Trophoblast cell (in vitro differentiated cells and primary cell): ENCODE measurements at regions not wholly inside any gene's neighbourhood (a gene's known extent, or its start where the extent isn't known, plus 50 kb on each side); places are given as distances from the start of the nearest gene placed in this dataset.

Source experiments
- DNase-seq, 2 donors: peaks; one replicate each; pipeline ENCODE4 v3.0.0-alpha.2; 2016
- H2AFZ ChIP-seq: 2 replicates; pipeline ENCODE4 v1.6.1; 2013; ENCODE audit warnings: low read length, moderate library complexity, mild to moderate bottlenecking; ENCODE audit not compliant: insufficient read depth, poor library complexity
- H2AK5ac ChIP-seq: 2 replicates; pipeline ENCODE4 v1.6.1; 2013; ENCODE audit warnings: mild to moderate bottlenecking, low read length
- H2BK120ac ChIP-seq: 2 replicates; pipeline ENCODE4 v1.6.1; 2013; ENCODE audit warnings: low read length, mild to moderate bottlenecking, moderate library complexity; ENCODE audit not compliant: insufficient read depth, poor library complexity
- H2BK12ac ChIP-seq: 2 replicates; pipeline ENCODE4 v1.6.1; 2013; ENCODE audit warnings: mild to moderate bottlenecking, low read length, moderate library complexity
- H2BK5ac ChIP-seq: 2 replicates; pipeline ENCODE4 v1.6.1; 2013; ENCODE audit warnings: low read length, low read depth, moderate library complexity, mild to moderate bottlenecking; ENCODE audit not compliant: poor library complexity
- H3K14ac ChIP-seq: 2 replicates; pipeline ENCODE4 v1.6.1; 2013; ENCODE audit warnings: mild to moderate bottlenecking, low read length
- H3K18ac ChIP-seq: 2 replicates; pipeline ENCODE4 v1.6.1; 2013; ENCODE audit warnings: mild to moderate bottlenecking, low read length
- H3K23ac ChIP-seq: 2 replicates; pipeline ENCODE4 v1.6.1; 2013; ENCODE audit warnings: low read length
- H3K27ac ChIP-seq: 2 replicates; pipeline ENCODE4 v1.5.1; 2013; ENCODE audit warnings: low read depth, mild to moderate bottlenecking, inconsistent platforms, low read length, moderate library complexity
- H3K27me3 ChIP-seq: 2 replicates; pipeline ENCODE4 v1.6.1; 2013; ENCODE audit warnings: inconsistent platforms, mild to moderate bottlenecking, low read length, moderate library complexity; ENCODE audit not compliant: insufficient read depth
- H3K36me3 ChIP-seq, 2 experiments: 1 replicate in 1 of 2; 2 replicates in 1 of 2; pipeline ENCODE4 v1.6.1; 2013; ENCODE audit warnings: low read length in 2 of 2, mild to moderate bottlenecking in 2 of 2, moderate library complexity in 1 of 2; ENCODE audit not compliant: insufficient read depth in 2 of 2, control insufficient read depth in 1 of 2
- H3K4ac ChIP-seq: 2 replicates; pipeline ENCODE4 v1.6.1; 2013; ENCODE audit warnings: low read depth, mild to moderate bottlenecking, low read length, moderate library complexity
- H3K4me1 ChIP-seq, 2 experiments: 1 replicate in 1 of 2; 2 replicates in 1 of 2; pipeline ENCODE4 v1.6.1; 2013; ENCODE audit warnings: low read length in 2 of 2, mild to moderate bottlenecking in 2 of 2, moderate library complexity in 1 of 2; ENCODE audit not compliant: insufficient read depth in 2 of 2, control insufficient read depth in 1 of 2
- H3K4me2 ChIP-seq: 2 replicates; pipeline ENCODE4 v1.6.1; 2013; ENCODE audit warnings: inconsistent platforms, mild to moderate bottlenecking, low read length, moderate library complexity
- H3K4me3 ChIP-seq: 2 replicates; pipeline ENCODE4 v1.5.1; 2013; ENCODE audit warnings: mild to moderate bottlenecking, low read depth, low read length, inconsistent platforms
- H3K79me1 ChIP-seq: one replicate; pipeline ENCODE4 v1.6.1; 2013; ENCODE audit warnings: low read length
- H3K79me2 ChIP-seq: 2 replicates; pipeline ENCODE4 v1.6.1; 2013; ENCODE audit warnings: low read length, mild to moderate bottlenecking; ENCODE audit not compliant: control insufficient read depth, insufficient read depth, poor library complexity
- H3K9ac ChIP-seq: 2 replicates; pipeline ENCODE4 v1.6.1; 2013; ENCODE audit warnings: mild to moderate bottlenecking, low read length
- H3K9me3 ChIP-seq: 2 replicates; pipeline ENCODE4 v1.6.1; 2013; ENCODE audit warnings: low read depth, mild to moderate bottlenecking, control low read depth, inconsistent platforms, low read length; ENCODE audit not compliant: insufficient read depth
- H4K12ac ChIP-seq: 2 replicates; pipeline ENCODE4 v1.6.1; 2013; ENCODE audit warnings: low read depth, mild to moderate bottlenecking, low read length, moderate library complexity
- H4K8ac ChIP-seq: 2 replicates; pipeline ENCODE4 v1.6.1; 2013; ENCODE audit warnings: low read depth, mild to moderate bottlenecking, low read length, moderate library complexity
- H4K91ac ChIP-seq: one replicate; pipeline ENCODE4 v1.6.1; 2013; ENCODE audit warnings: low read depth, mild to moderate bottlenecking, low read length, moderate library complexity
- WGBS: extraction: QIAGEN DNeasy Blood & Tissue Kit; methylation state at CpG from one replicate; pipeline ENCODE4 v1.1.7; 2013; ENCODE audit warnings: missing lambda C conversion rate; ENCODE audit not compliant: insufficient read length, insufficient coverage; ENCODE audit errors: extremely low coverage; 5-methylcytosine and 5-hydroxymethylcytosine counted together

GRCh38 chr13:103935117-103935516 is 868.9 kb upstream of the SLC10A2 start:
- Histone ChIP-seq H3K23ac (no peak overlapping the region), H2AFZ (no peak overlapping the region), H3K9me3 (no peaks in the 10 kb centered on the region), H3K27me3 (no peaks in the 10 kb centered on the region), H4K12ac (no peak overlapping the region), H2AK5ac (no peak overlapping the region), H2BK12ac (no peak overlapping the region), H3K14ac (no peak overlapping the region), H3K4me1 (no peaks in the 10 kb centered on the region), H3K79me2 (no peaks in the 10 kb centered on the region), H3K4me3 (no peak overlapping the region), H2BK5ac (no peak overlapping the region), H4K91ac (no peak overlapping the region), H3K36me3 (no peaks in the 10 kb centered on the region), H3K18ac (no peak overlapping the region), H3K4ac (no peak overlapping the region), H2BK120ac (no peak overlapping the region), H3K4me2 (no peak overlapping the region), H4K8ac (no peak overlapping the region), H3K79me1 (no peaks in the 10 kb centered on the region), H3K27ac (no peak overlapping the region), H3K9ac (no peak overlapping the region)
- no peak for DNase-seq
- WGBS: no CpG with 5 or more reads among the region's 4 CpGs

DNA sequence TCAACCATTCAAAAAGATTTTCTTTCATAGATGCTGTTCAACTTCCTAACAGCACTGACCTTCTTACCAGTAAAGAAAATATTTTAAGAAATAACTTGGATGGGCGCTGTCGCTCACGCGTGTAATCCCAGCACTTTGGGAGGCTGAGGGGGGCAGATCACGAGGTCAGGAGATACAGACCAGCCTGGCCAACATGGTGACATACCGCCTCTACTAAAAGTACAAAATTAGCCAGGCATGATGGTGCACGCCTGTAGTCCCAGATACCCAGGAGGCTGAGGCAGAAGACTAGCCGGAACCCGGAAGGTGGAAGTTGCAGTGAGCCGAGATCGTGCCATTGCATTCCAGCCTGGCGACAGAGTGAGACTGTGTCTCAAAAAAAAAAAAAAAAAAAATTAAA is 865.7 kb upstream of the SLC10A2 start:
- H4K91ac ChIP-seq: no peak overlapping the region
- no peak overlapping the region for H3K9ac ChIP-seq
- no peak overlapping the region for H2BK12ac ChIP-seq
- H4K8ac ChIP-seq: no peak overlapping the region
- H3K9me3 ChIP-seq: no peaks in the 10 kb centered on the region
- H3K79me2 ChIP-seq: no peaks in the 10 kb centered on the region
- no peaks in the 10 kb centered on the region for H3K27me3 ChIP-seq
- no peak overlapping the region for H2AFZ ChIP-seq
- H3K4me1 ChIP-seq: no peaks in the 10 kb centered on the region
- H3K14ac ChIP-seq: no peak overlapping the region
- H3K36me3 ChIP-seq: no peaks in the 10 kb centered on the region
- H2AK5ac ChIP-seq: no peak overlapping the region
- DNase-seq: no peak
- no peak overlapping the region for H2BK120ac ChIP-seq
- no peak overlapping the region for H3K27ac ChIP-seq
- H3K23ac ChIP-seq: no peak overlapping the region
- no peak overlapping the region for H3K18ac ChIP-seq
- no peaks in the 10 kb centered on the region for H3K79me1 ChIP-seq
- H4K12ac ChIP-seq: no peak overlapping the region
- WGBS: no CpG with 5 or more reads among the region's 12 CpGs
- no peak overlapping the region for H3K4me3 ChIP-seq
- no peak overlapping the region for H3K4me2 ChIP-seq
- no peak overlapping the region for H3K4ac ChIP-seq
- H2BK5ac ChIP-seq: no peak overlapping the region

GRCh38 chr13:103931331-103931845 is 865.2 kb upstream of the SLC10A2 start:
- no peak overlapping the region for H2BK12ac ChIP-seq
- no peaks in the 10 kb centered on the region for H3K4me1 ChIP-seq
- no peak overlapping the region for H3K4ac ChIP-seq
- H4K91ac ChIP-seq: no peak overlapping the region
- no peak overlapping the region for H2AFZ ChIP-seq
- H3K27me3 ChIP-seq: no peaks in the 10 kb centered on the region
- no peak overlapping the region for H3K4me3 ChIP-seq
- no peak overlapping the region for H2AK5ac ChIP-seq
- H3K79me1 ChIP-seq: no peaks in the 10 kb centered on the region
- H3K9me3 ChIP-seq: no peaks in the 10 kb centered on the region
- H2BK120ac ChIP-seq: no peak overlapping the region
- H3K36me3 ChIP-seq: no peaks in the 10 kb centered on the region
- no peak overlapping the region for H3K14ac ChIP-seq
- no peak overlapping the region for H4K12ac ChIP-seq
- no peak overlapping the region for H3K27ac ChIP-seq
- no peak overlapping the region for H3K18ac ChIP-seq
- H4K8ac ChIP-seq: no peak overlapping the region
- no peaks in the 10 kb centered on the region for H3K79me2 ChIP-seq
- DNase-seq: no peak
- no peak overlapping the region for H3K4me2 ChIP-seq
- no peak overlapping the region for H3K23ac ChIP-seq
- no CpG with 5 or more reads among the region's 3 CpGs for WGBS
- no peak overlapping the region for H3K9ac ChIP-seq
- H2BK5ac ChIP-seq: no peak overlapping the region

GRCh38 chr13:103926118-103926517 is 859.9 kb upstream of the SLC10A2 start:
- Histone ChIP-seq H2AK5ac (no peak overlapping the region), H4K91ac (no peak overlapping the region), H3K4me1 (no peaks in the 10 kb centered on the region), H3K4ac (no peak overlapping the region), H3K23ac (no peak overlapping the region), H3K79me1 (no peaks in the 10 kb centered on the region), H4K12ac (no peak overlapping the region), H3K79me2 (no peaks in the 10 kb centered on the region), H3K18ac (no peak overlapping the region), H3K9ac (no peak overlapping the region), H3K4me2 (no peak overlapping the region), H4K8ac (no peak overlapping the region), H3K9me3 (no peaks in the 10 kb centered on the region), H2BK12ac (no peak overlapping the region), H3K27ac (no peak overlapping the region), H3K27me3 (no peaks in the 10 kb centered on the region), H2BK120ac (no peak overlapping the region), H3K14ac (no peak overlapping the region), H2BK5ac (no peak overlapping the region), H3K4me3 (no peak overlapping the region), H2AFZ (no peak overlapping the region), H3K36me3 (no peaks in the 10 kb centered on the region)
- no peak for DNase-seq
- WGBS: no CpG with 5 or more reads among the region's 3 CpGs
